HepG2 (cell line): ENCODE measurements at regions not wholly inside any gene's neighbourhood (a gene's known extent, or its start where the extent isn't known, plus 50 kb on each side); places are given as distances from the start of the nearest gene placed in this dataset.

Experiments used
- ATAC-seq: fragments of 200-7000 bp; cut with Tn5 transposase; 3 replicates; pipeline ENCODE4 v1.9.1; 2020; ENCODE audit warnings: mild to moderate bottlenecking, moderate library complexity
- BruUV-seq: library from RNA; stranded (reverse); fragments of 400-500 nt; replicated peaks from 2 replicates; lab custom pipeline; 2021; lab: Mats Ljungman, UMichigan
- CTCF ChIA-PET: fragments of 300-600 bp; formaldehyde crosslinking; extraction: SDS; loops from one replicate; lab custom pipeline; 2021; ENCODE audit warnings: low total read pairs, inconsistent platforms, low intra/inter-chr PET ratio; lab: Yijun Ruan, JAX
- POLR2A ChIA-PET: fragments of 350-600 bp; sonication (Branson Sonifier 250); formaldehyde crosslinking; loops from one replicate; lab custom pipeline; 2020; ENCODE audit warnings: antibody characterized with exemption, inconsistent platforms; lab: Yijun Ruan, JAX
- DNase-seq: peaks from one replicate; pipeline ENCODE4 v3.0.0-alpha.2; 2015; ENCODE audit warnings: low spot score
- FAIRE-seq: peaks from 3 replicates; lab custom pipeline; 2011; peaks lifted over from hg19 to GRCh38; lab: Jason Lieb, UNC
- H2AFZ ChIP-seq: one replicate; pipeline ENCODE4 v1.6.1; 2011; ENCODE audit warnings: low read length, inconsistent platforms
- H3K27ac ChIP-seq: fragments of 300-600 bp; 3 replicates; pipeline ENCODE4 v1.8.0; 2011; ENCODE audit warnings: mixed run types, mild to moderate bottlenecking, mixed read lengths, low read length, inconsistent platforms; ENCODE audit not compliant: insufficient read depth; ENCODE audit errors: extremely low read length
- H3K27me3 ChIP-seq, 2 experiments: fragments of 200-600 bp in 1 of 2; 2 replicates in 1 of 2; 3 replicates in 1 of 2; pipeline versions ENCODE4 v1.6.0 to v1.8.0; 2011; ENCODE audit warnings: low read length in 2 of 2, mild to moderate bottlenecking in 2 of 2, moderate library complexity in 2 of 2, inconsistent platforms in 1 of 2; ENCODE audit not compliant: insufficient read depth in 2 of 2, control insufficient read depth in 1 of 2
- H3K36me3 ChIP-seq, 2 experiments: fragments of 200-600 bp in 1 of 2; replicated peaks in 1 of 2; 2 replicates in 1 of 2; 3 replicates in 1 of 2; pipeline versions ENCODE4 v1.5.1 to v1.8.0; 2011; ENCODE audit warnings: low read length in 2 of 2, inconsistent platforms in 1 of 2; ENCODE audit not compliant: insufficient read depth in 2 of 2, control insufficient read depth in 1 of 2
- H3K4me1 ChIP-seq: 2 replicates; pipeline ENCODE4 v1.5.1; 2012; ENCODE audit warnings: low read length, inconsistent platforms; ENCODE audit not compliant: insufficient read depth
- H3K4me2 ChIP-seq: 2 replicates; pipeline ENCODE4 v1.6.0; 2011; ENCODE audit warnings: low read depth, low read length, inconsistent platforms
- H3K4me3 ChIP-seq, 3 experiments: fragments of 200-600 bp in 1 of 3; sonication (generic), shearing (Covaris generic) in 1 of 3; replicated peaks in 1 of 3; 2 replicates each; pipeline ENCODE4 v1.5.1; 2011 to 2016; ENCODE audit warnings: low read length in 3 of 3, inconsistent platforms in 2 of 3, low read depth in 2 of 3, mild to moderate bottlenecking in 2 of 3, control low read depth in 1 of 3, mixed read lengths in 1 of 3; ENCODE audit not compliant: insufficient read depth in 1 of 3
- H3K79me2 ChIP-seq: one replicate; pipeline ENCODE4 v1.6.1; 2011; ENCODE audit warnings: low read length, inconsistent platforms; ENCODE audit not compliant: insufficient read depth
- H3K9ac ChIP-seq: 2 replicates; pipeline ENCODE4 v1.6.0; 2011; ENCODE audit warnings: mild to moderate bottlenecking, low read depth, low read length, inconsistent platforms; ENCODE audit not compliant: insufficient read depth
- H3K9me3 ChIP-seq: 2 replicates; pipeline ENCODE4 v1.5.1; 2012; ENCODE audit warnings: mild to moderate bottlenecking, low read length
- H4K20me1 ChIP-seq: 2 replicates; pipeline ENCODE4 v1.6.0; 2011; ENCODE audit warnings: inconsistent platforms, mild to moderate bottlenecking, low read length, moderate library complexity; ENCODE audit not compliant: insufficient read depth
- CREB1 ChIP-seq, 2 experiments: fragments of 450-650 bp in 1 of 2; IDR thresholded peaks; 2 replicates each; pipeline ENCODE4 v1.6.1; 2016 to 2017; ENCODE audit warnings: control low read depth in 1 of 2, mild to moderate bottlenecking in 1 of 2, missing compliant biosample characterization in 1 of 2, missing genetic modification characterization in 1 of 2
- FLYWCH1 ChIP-seq: sonication (generic); formaldehyde crosslinking; IDR thresholded peaks from 2 replicates; pipeline ENCODE4 v1.8.1; 2023; ENCODE audit warnings: mild to moderate bottlenecking, missing genetic modification reagents
- HNF1A ChIP-seq, 2 experiments: sonication (generic) in 1 of 2; formaldehyde crosslinking in 1 of 2; IDR thresholded peaks; 2 replicates each; pipeline versions ENCODE4 v1.4.0 to v1.6.1; 2016 to 2020; ENCODE audit warnings: borderline replicate concordance in 1 of 2, low read depth in 1 of 2, mild to moderate bottlenecking in 1 of 2, missing genetic modification reagents in 1 of 2
- JARID2 ChIP-seq: sonication (generic); formaldehyde crosslinking; IDR thresholded peaks from 2 replicates; pipeline ENCODE4 v1.8.1; 2023; ENCODE audit warnings: missing genetic modification reagents, inconsistent platforms; ENCODE audit not compliant: insufficient replicate concordance
- ZFAT ChIP-seq: sonication (generic); formaldehyde crosslinking; conservative IDR thresholded peaks from 2 replicates; pipeline ENCODE4 v1.8.1; 2023; ENCODE audit warnings: missing genetic modification reagents, inconsistent platforms
- ZNF10 ChIP-seq: sonication (generic); formaldehyde crosslinking; IDR thresholded peaks from 2 replicates; pipeline ENCODE4 v1.4.0; 2020; ENCODE audit warnings: mild to moderate bottlenecking, low read depth, missing genetic modification reagents, borderline replicate concordance
- WGBS: methylation state at CpG from one replicate; pipeline ENCODE4 v1.1.6; 2017; ENCODE audit warnings: low lambda C conversion rate; 5-methylcytosine and 5-hydroxymethylcytosine counted together
- in situ Hi-C: cut with HindIII; loops from 2 replicates; pipeline ENCODE4 v1.10.0; 2017; ENCODE audit warnings: low pct_unique_long_range_greater_than_20kb; ENCODE audit not compliant: extremely low pct_ligation_motif_present
- intact Hi-C: fragments of 100-400 bp; cut with micrococcal nuclease; formaldehyde crosslinking; loops from one replicate; pipeline ENCODE4 v1.10.0; 2022; ENCODE audit not compliant: unreplicated experiment
- TF ChIP-seq, protein P1 (sequence below): sonication (generic); formaldehyde crosslinking; IDR thresholded peaks from 2 replicates; pipeline ENCODE4 v1.4.0; 2020; ENCODE audit warnings: missing genetic modification reagents, borderline replicate concordance

DNA sequence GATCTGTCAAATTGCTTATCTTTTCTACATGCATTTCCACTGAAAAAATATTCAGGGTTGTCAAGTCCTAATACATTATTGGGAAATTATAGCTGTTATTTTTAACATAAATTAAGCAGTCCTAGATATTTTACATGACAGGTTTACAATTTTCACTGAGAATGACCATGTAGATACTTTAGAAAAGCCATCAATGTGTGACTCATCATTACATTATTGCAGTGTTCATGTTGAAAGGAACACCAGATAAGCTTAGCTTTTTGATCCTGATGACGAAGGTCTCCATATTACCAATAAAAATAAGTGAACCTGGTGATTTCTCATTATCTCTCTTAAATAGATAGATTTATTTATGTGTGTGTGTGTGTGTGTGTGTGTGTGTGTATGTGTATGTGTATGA lies 529.5 kb upstream of the PCDH15 start:
- CTCF ChIA-PET: no interaction called here
- WGBS: 0% methylated on average over 1 of the region's 1 CpG
- H3K4me3 ChIP-seq: no peak overlapping the region
- ATAC-seq (no peak), DNase-seq (no peak)
- no peaks in the 10 kb centered on the region for H3K9me3 ChIP-seq
- no peaks in the 10 kb centered on the region; a peak in 1 of 5 replicates for H3K27me3 ChIP-seq
- no peak for TF ChIP-seq HNF1A (IDR thresholded peaks at IDR 0.05; ENCODE audit: low read depth)
- no peak for TF ChIP-seq HNF1A (CRISPR knock-in tag; IDR thresholded peaks at IDR 0.05; ENCODE audit: borderline replicate concordance)
- TF ChIP-seq, protein P1, sequence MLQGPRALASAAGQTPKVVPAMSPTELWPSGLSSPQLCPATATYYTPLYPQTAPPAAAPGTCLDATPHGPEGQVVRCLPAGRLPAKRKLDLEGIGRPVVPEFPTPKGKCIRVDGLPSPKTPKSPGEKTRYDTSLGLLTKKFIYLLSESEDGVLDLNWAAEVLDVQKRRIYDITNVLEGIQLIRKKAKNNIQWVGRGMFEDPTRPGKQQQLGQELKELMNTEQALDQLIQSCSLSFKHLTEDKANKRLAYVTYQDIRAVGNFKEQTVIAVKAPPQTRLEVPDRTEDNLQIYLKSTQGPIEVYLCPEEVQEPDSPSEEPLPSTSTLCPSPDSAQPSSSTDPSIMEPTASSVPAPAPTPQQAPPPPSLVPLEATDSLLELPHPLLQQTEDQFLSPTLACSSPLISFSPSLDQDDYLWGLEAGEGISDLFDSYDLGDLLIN (CRISPR knock-in tag): no peak
- TF ChIP-seq ZFAT (CRISPR knock-in tag): no peak
- no peak for TF ChIP-seq FLYWCH1 (CRISPR knock-in tag)
- TF ChIP-seq JARID2 (CRISPR knock-in tag): no peak
- TF ChIP-seq CREB1 (IDR thresholded peaks at IDR 0.05): peak; percentile 43; the same call in 1 of the 2 replicates
- no peak for TF ChIP-seq CREB1 (CRISPR knock-in tag; IDR thresholded peaks at IDR 0.05)
- no peak for TF ChIP-seq ZNF10
- TF ChIP-seq, all 625 proteins: peak for 1
- no peak overlapping the region for H3K9ac ChIP-seq
- intact Hi-C loops (no loop called here), in situ Hi-C loops (no loop called here)
- H3K27ac ChIP-seq: no peak overlapping the region
- no peak overlapping the region for H3K4me2 ChIP-seq
- no peaks in the 10 kb centered on the region for H3K79me2 ChIP-seq
- no TSS peak for BruUV-seq
- H2AFZ ChIP-seq: no peak overlapping the region
- H4K20me1 ChIP-seq: no peaks in the 10 kb centered on the region
- H3K4me1 ChIP-seq: no peaks in the 10 kb centered on the region
- H3K36me3 ChIP-seq: no peaks in the 10 kb centered on the region
- FAIRE-seq: no peak
- POLR2A ChIA-PET: no interaction called here
